Right renal pelvis (tissue), 4 donors: ENCODE measurements at regions not wholly inside any gene's neighbourhood (a gene's known extent, or its start where the extent isn't known, plus 50 kb on each side); places are given as distances from the start of the nearest gene placed in this dataset.
"Not testable (repeated sequence)": the region's sequence is repeated elsewhere in the genome, so short reads cannot be mapped to it uniquely, and the experiment has no call there.

Experiments
- DNase-seq, 4 donors: peaks; one replicate each; pipeline ENCODE4 v3.0.0-alpha.2; 2013; ENCODE audit warnings: low read depth in 4 of 4, low spot score in 3 of 4, missing footprints in 1 of 4

DNA sequence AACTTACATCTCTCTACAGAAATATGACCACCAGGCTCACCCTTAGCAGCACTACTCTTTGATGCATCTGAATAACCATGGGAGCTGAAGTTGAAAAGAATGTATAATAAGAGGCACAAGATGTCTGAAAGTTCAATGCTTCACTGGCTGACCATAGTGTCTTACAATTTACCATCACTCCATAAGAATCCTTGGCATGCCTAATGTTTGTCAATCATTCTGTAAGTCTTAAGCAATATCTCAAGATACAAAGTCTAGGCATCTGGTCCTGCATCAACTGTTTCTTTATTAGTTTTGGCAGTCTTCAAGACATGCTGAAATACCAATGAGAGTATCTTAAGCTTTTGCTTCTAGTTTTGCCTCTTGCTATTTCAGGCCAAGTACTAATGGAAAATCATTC is 755.5 kb downstream of the STIM2 start:
- no peak for DNase-seq

DNA sequence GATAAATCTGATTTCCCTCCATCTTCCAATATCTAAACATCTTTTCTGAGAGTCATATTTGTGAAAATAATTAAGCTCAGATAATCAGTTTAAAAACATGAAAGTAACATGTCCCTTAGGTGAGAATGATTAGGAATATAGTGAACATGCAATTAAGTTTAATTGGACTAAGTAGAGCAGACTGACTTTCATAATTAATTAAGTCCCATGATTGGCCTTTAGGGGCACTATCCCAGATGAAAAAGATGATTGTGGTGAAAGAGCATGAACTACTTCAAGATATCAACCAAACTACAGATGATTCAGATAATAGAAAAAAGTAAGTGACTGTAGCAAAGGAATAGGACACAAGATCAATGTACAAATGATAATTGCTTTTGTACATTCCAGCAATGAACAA is 758.8 kb downstream of the STIM2 start:
- DNase-seq = no peak

DNA sequence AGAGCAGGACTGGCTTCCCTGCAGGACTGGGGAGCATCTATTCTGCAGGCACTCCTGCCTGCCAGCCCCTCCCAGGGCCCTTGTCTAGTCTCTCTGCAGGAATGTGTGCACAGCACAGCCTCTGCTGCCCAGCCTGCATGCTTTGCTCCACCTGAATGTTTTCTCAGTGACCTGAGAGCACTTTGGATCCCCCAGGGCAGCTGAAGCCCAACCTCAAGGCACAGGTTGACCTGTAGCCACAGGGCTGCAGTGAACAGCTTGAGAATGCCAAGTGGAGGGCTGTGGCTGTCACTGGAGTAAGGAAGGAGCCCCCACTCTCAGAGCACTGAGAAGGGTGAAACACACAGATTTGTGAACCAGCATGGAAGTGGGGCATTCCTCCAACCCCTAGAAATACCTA is 760.2 kb downstream of the STIM2 start:
- DNase-seq = no peak

DNA sequence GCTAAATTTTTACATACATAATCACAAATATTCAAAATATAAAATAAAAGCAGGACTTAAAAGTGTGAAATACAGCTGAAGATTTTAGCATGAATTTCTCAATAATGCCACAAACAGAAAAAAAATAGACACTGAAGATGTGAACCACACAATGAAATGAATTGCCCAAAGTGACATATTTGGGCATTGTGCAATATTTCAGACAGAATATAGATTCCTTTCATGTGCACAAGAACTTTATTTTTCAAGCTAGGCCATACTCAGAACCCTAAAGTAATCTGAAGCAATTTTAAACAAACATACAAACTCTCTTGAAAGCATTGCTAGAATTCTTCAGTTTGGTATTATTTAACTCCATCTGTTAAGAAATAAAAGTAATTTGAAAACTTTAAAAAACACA is 764.1 kb downstream of the STIM2 start:
- DNase-seq = no peak

GRCh38 chr4:27628609-27629008 is 768.0 kb downstream of the STIM2 start:
- no peak for DNase-seq

GRCh38 chr4:27629532-27630225 is 769.0 kb downstream of the STIM2 start:
- no peak for DNase-seq

DNA sequence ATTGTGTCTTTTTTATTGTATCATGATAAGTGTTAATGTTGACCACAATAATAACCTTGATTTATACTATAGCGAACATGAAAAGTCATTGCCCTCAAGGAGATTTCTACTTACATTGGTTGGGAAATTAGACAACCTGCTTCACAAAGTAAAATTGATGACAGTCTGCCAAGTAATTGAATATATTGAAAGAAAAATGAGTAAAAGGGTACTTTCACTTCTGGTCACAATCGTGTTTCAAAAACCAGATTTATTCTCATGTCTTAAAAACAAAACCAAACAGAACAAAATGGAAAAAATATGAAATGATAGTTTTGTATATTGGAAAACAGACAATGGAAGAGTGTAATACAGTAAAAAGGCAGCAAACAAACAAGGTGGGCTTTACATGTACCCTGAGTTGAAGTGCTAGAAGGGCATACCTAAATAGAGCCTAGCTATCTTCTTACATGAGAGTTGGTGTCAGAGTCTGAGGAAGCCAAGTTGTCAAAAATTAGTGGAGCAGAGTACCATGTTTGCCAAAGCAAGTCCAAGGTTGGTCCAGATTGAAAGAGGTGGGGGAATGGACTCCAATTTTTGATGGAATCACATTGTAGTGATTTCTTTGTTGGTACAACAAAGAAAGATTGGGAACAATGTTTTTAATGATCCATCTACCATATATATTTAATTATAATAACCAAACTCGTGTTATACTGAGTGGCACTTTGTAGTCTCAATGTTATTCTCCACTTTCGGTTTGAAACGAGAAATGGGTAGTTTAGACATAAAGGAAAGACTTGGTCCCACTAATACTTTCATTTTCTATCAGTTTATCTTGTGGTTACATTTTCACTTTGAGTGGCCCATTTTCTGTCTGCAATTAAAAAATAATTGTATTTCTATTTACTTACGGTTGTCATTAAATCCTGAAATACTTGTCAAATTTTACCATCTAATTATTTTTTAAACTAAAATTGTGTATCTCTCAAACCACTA is 775.6 kb downstream of the STIM2 start:
- DNase-seq = no peak

GRCh38 chr4:27638163-27638915 is 777.7 kb downstream of the STIM2 start:
- DNase-seq = no peak

- no peak for DNase-seq
These were observed 782.5 kb downstream of the STIM2 start for GRCh38 chr4:27643101-27643500.

DNA sequence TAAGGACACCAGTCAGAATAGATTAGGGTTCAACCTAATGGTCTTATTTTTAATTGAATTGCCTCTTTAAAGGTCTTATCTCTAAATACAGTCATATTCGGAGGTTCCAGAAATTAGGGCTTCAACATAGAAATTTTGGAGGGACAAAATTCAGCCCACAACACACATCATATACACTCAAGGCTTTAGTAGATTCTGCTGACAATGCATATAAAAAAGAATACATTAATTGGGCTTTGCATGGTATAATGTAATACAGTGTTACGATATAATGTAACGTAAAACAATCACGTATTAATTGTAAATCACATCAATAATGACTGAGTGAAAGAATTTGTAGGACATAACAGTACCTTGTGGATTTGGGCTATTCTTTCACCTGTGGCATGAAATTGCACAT is 787.8 kb downstream of the STIM2 start:
- DNase-seq = no peak

DNA sequence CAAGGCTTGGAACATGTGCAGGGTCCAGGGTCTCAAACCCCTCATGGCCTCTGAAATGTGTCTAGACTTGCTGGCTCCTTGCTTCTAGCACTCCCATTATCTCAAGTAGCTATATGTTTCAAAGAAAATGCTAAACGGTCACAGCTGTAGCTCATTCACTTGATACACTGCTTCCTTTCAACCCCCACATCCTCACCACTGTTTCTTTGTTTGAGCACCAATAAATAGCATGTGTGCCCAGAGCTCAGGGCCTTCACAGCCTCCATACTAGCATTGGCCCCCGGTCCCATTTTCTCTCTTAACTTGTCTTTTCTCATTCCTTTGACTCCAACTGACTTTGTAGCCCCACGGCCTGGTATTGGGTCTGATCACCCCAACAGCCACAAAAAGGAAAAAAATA is 801.8 kb downstream of the STIM2 start:
- DNase-seq = no peak

GRCh38 chr4:27666943-27667342 is 806.3 kb downstream of the STIM2 start:
- no peak for DNase-seq

GRCh38 chr4:27668001-27668400 is 807.4 kb downstream of the STIM2 start:
- no peak for DNase-seq

- no peak for DNase-seq
These were observed 817.4 kb downstream of the STIM2 start for GRCh38 chr4:27678027-27678426.

DNA sequence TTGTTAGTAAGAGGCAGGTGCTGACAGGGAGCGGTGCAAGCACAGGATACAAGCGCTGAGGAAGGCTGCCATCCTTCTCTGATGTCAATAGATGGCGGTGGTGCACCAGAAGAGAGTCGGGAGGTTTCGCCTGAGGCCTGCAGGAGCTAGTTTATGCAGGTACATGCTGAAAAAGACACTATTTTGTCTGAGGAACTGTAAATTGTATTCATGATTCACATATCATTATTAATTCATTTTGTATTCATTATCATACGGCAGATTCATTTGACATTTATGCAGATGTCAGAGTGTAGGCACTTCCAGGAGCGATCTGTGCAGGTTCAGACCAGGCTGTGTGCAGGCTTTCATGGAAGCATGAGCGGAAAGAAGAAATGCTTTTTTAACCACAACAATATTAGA is 824.0 kb downstream of the STIM2 start:
- DNase-seq = peak; percentile 33 to 50 (median 45)

GRCh38 chr4:27685091-27685490 is 824.5 kb downstream of the STIM2 start:
- no peak for DNase-seq

DNA sequence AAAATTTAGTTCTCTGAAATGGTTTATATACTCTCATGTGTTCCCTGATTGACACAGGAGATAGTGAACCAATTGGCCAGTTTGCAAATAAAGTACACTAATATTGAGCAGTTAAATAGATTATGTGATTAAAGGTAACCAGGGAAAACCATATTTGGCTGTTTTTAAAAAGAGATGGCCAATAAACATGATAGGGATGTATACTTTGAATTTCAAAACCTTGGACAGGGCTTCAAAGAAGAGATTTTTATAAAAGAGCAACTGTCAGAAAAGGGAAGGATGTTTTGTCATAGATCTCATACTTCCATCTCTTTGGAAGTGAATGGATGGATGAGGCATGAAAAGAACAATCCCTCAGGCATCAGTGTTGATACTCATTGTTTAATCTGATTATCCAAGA is 825.3 kb downstream of the STIM2 start:
- DNase-seq = no peak

GRCh38 chr4:27692158-27692557 is 831.5 kb downstream of the STIM2 start:
- no peak for DNase-seq

- no peak for DNase-seq
These were observed 832.4 kb downstream of the STIM2 start for GRCh38 chr4:27692868-27693634.

DNA sequence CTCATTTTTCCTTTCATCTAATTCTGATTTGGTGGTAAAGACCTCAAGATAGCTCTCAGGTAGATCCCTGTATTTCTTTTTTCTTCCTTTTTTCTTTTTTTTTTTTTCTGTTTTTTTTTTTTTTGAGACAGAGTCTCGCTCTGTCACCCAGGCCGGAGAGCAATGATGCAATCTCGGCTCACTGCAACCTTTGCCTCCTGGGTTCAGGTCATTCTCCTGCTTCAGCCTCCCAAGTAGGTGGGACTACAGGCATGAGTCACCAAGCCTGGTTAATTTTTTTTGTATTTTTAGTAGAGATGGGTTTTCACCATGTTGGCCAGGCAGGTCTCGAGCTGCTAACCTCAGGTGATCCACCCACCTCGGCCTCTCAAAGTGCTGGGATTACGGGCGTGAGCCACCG is 835.6 kb downstream of the STIM2 start:
- not testable (repeated sequence) for DNase-seq
